B cell (primary cell): ENCODE measurements at regions not wholly inside any gene's neighbourhood (a gene's known extent, or its start where the extent isn't known, plus 50 kb on each side); places are given as distances from the start of the nearest gene placed in this dataset.

Experiments used
- ATAC-seq: fragments of 200-7000 bp; cut with Tn5 transposase; one replicate; pipeline ENCODE4 v1.10.0; 2021; ENCODE audit warnings: low read depth, mild to moderate bottlenecking, moderate number of reproducible peaks, moderate library complexity
- CTCF ChIA-PET: fragments of 350-600 bp; sonication (Branson Sonifier 250); formaldehyde crosslinking; loops from one replicate; lab custom pipeline; 2021; ENCODE audit warnings: antibody characterized with exemption, inconsistent platforms; lab: Charles Lee
- POLR2A ChIA-PET: fragments of 350-600 bp; sonication (Branson Sonifier 250); formaldehyde crosslinking; loops from one replicate; lab custom pipeline; 2021; ENCODE audit warnings: antibody characterized with exemption; lab: Charles Lee
- DNase-seq: peaks from one replicate; pipeline ENCODE4 v3.0.0; 2013
- H2AFZ ChIP-seq: 2 replicates; pipeline ENCODE4 v1.6.1; 2012; ENCODE audit warnings: mild to moderate bottlenecking, low read depth, low read length; ENCODE audit not compliant: insufficient read depth, poor library complexity, severe bottlenecking
- H3K27ac ChIP-seq, 2 donors: 1 replicate in 1 of 2; 2 replicates in 1 of 2; pipeline ENCODE4 v1.5.1; 2012 to 2013; ENCODE audit warnings: low read length in 2 of 2, mild to moderate bottlenecking in 2 of 2, moderate library complexity in 1 of 2
- H3K27me3 ChIP-seq, 4 experiments: fragments of 200-600 bp in 1 of 4; sonication (generic) in 1 of 4; replicated peaks in 1 of 4; 1 replicate in 2 of 4; 2 replicates in 2 of 4; pipeline versions ENCODE4 v1.6.1 to v1.7.0; 2013 to 2016; ENCODE audit warnings: low read length in 3 of 4, mild to moderate bottlenecking in 2 of 4, mixed read lengths in 1 of 4, moderate library complexity in 1 of 4; ENCODE audit not compliant: insufficient read depth in 4 of 4, control insufficient read depth in 3 of 4; ENCODE audit errors: control extremely low read depth in 1 of 4
- H3K36me3 ChIP-seq, 2 experiments: replicated peaks in 1 of 2; 1 replicate in 1 of 2; 2 replicates in 1 of 2; pipeline versions ENCODE4 v1.6.1 to v1.7.1; 2013; ENCODE audit warnings: low read length in 1 of 2; ENCODE audit not compliant: insufficient read depth in 2 of 2, control insufficient read depth in 1 of 2; ENCODE audit errors: control extremely low read depth in 1 of 2, extremely low read depth in 1 of 2
- H3K4me1 ChIP-seq, 2 donors: fragments of 200-600 bp in 1 of 2; sonication (generic) in 1 of 2; 1 replicate in 1 of 2; 2 replicates in 1 of 2; pipeline versions ENCODE4 v1.5.1 to v1.6.1; 2013 to 2017; ENCODE audit warnings: low read length in 2 of 2; ENCODE audit not compliant: control insufficient read depth in 2 of 2, insufficient read depth in 2 of 2
- H3K4me2 ChIP-seq: replicated peaks from 2 replicates; pipeline ENCODE3; 2012; ENCODE audit warnings: mild to moderate bottlenecking, low read depth, low read length; ENCODE audit not compliant: poor library complexity, severe bottlenecking
- H3K4me3 ChIP-seq, 5 experiments: fragments of 200-600 bp in 1 of 5; sonication (generic) in 1 of 5; 1 replicate in 3 of 5; 2 replicates in 2 of 5; pipeline versions ENCODE4 v1.5.1 to v1.7.0; 2011 to 2016; ENCODE audit warnings: low read length in 4 of 5, mild to moderate bottlenecking in 4 of 5, low read depth in 2 of 5, control low read depth in 1 of 5, moderate library complexity in 1 of 5; ENCODE audit not compliant: insufficient read depth in 1 of 5; ENCODE audit errors: control extremely low read depth in 1 of 5, extremely low read depth in 1 of 5
- H3K79me2 ChIP-seq: fragments of 200-600 bp; sonication (generic); one replicate; pipeline ENCODE4 v1.6.0; 2016; ENCODE audit warnings: low read length; ENCODE audit not compliant: control insufficient read depth, insufficient read depth
- H3K9ac ChIP-seq: fragments of 200-600 bp; sonication (generic); 2 replicates; pipeline ENCODE4 v1.6.1; 2017; ENCODE audit warnings: mild to moderate bottlenecking, low read length, moderate library complexity
- H3K9me3 ChIP-seq, 3 donors: one replicate each; pipeline versions ENCODE4 v1.6.1 to v1.7.1; 2013; ENCODE audit warnings: low read length in 2 of 3; ENCODE audit not compliant: control insufficient read depth in 2 of 3, insufficient read depth in 1 of 3; ENCODE audit errors: control extremely low read depth in 1 of 3
- H4K20me1 ChIP-seq: 2 replicates; pipeline ENCODE4 v1.6.0; 2012; ENCODE audit warnings: mild to moderate bottlenecking, low read length; ENCODE audit not compliant: insufficient read depth, control insufficient read depth, poor library complexity, severe bottlenecking
- H3K27ac Mint-ChIP-seq: one replicate; pipeline ENCODE4 v1.8.0; 2021; ENCODE audit warnings: mixed read lengths
- H3K27me3 Mint-ChIP-seq: one replicate; pipeline ENCODE4 v1.8.0; 2021; ENCODE audit warnings: mixed read lengths
- H3K4me1 Mint-ChIP-seq: one replicate; pipeline ENCODE4 v1.8.0; 2021; ENCODE audit warnings: mixed read lengths
- H3K4me3 Mint-ChIP-seq: one replicate; pipeline ENCODE4 v1.8.0; 2021; ENCODE audit warnings: mixed read lengths
- H3K9me3 Mint-ChIP-seq: one replicate; pipeline ENCODE4 v1.8.0; 2022; ENCODE audit warnings: mixed read lengths; ENCODE audit not compliant: insufficient read depth
- CTCF ChIP-seq: fragments of 200-600 bp; IDR thresholded peaks from one replicate; pipeline ENCODE4 v1.8.0; 2022; ENCODE audit warnings: antibody characterized with exemption, mild to moderate bottlenecking
- EZH2 ChIP-seq: IDR thresholded peaks from 2 replicates; pipeline ENCODE4 v1.6.1; 2012; ENCODE audit warnings: borderline replicate concordance, low read depth, mild to moderate bottlenecking, moderate library complexity, low read length; ENCODE audit not compliant: insufficient read depth, poor library complexity, severe bottlenecking
- WGBS: methylation state at CpG from one replicate; pipeline ENCODE4 v1.1.5; 2013; ENCODE audit warnings: missing lambda C conversion rate; ENCODE audit not compliant: insufficient coverage; 5-methylcytosine and 5-hydroxymethylcytosine counted together
- intact Hi-C: fragments of 100-400 bp; cut with micrococcal nuclease; formaldehyde crosslinking; loops from one replicate; pipeline ENCODE4 v1.10.0; 2022

- no peak for ATAC-seq
- CTCF ChIA-PET, result no interaction called here
- no peaks in the 10 kb centered on the region for H3K4me1 ChIP-seq
Measured at GRCh38 chr4:14831416-14831815, 170.9 kb upstream of the CPEB2 start.

GRCh38 chr4:14833053-14833452 lies 169.2 kb upstream of the CPEB2 start:
- Histone ChIP-seq H3K36me3 (no peaks in the 10 kb centered on the region), H3K4me3 (no peak overlapping the region), H4K20me1 (no peaks in the 10 kb centered on the region), H2AFZ (no peak overlapping the region), H3K79me2 (no peaks in the 10 kb centered on the region), H3K27me3 (no peaks in the 10 kb centered on the region), H3K4me1 (no peaks in the 10 kb centered on the region), H3K9ac (no peak overlapping the region), H3K4me2 (no peak overlapping the region), H3K9me3 (no peaks in the 10 kb centered on the region), H3K27ac (no peak overlapping the region)
- H3K27ac Mint-ChIP-seq, result no peak overlapping the region
- no peak for TF ChIP-seq EZH2
- no peak for TF ChIP-seq CTCF
- ATAC-seq (no peak), DNase-seq (no peak)
- H3K27me3 Mint-ChIP-seq, result no peaks in the 10 kb centered on the region
- ChIA-PET CTCF (no interaction called here), POLR2A (no interaction called here)
- no peak overlapping the region for H3K4me3 Mint-ChIP-seq
- no peaks in the 10 kb centered on the region for H3K4me1 Mint-ChIP-seq
- no CpG with 5 or more reads among the region's 5 CpGs for WGBS
- no peaks in the 10 kb centered on the region for H3K9me3 Mint-ChIP-seq
- intact Hi-C loops, result no loop called here

More at GRCh38 chr4:14831416-14831815, 170.9 kb upstream of the CPEB2 start:
- Mint-ChIP-seq H3K9me3 (no peaks in the 10 kb centered on the region), H3K4me1 (no peaks in the 10 kb centered on the region), H3K4me3 (no peak overlapping the region), H3K27me3 (no peaks in the 10 kb centered on the region), H3K27ac (no peak overlapping the region)
- no peak overlapping the region for H3K4me3 ChIP-seq
- no peaks in the 10 kb centered on the region for H3K27me3 ChIP-seq
- no peaks in the 10 kb centered on the region for H3K79me2 ChIP-seq
- DNase-seq, result no peak
- H3K4me2 ChIP-seq, result no peak overlapping the region
- H3K27ac ChIP-seq, result no peak overlapping the region
- H4K20me1 ChIP-seq, result no peaks in the 10 kb centered on the region
- no peak overlapping the region for H2AFZ ChIP-seq
- H3K9ac ChIP-seq, result no peak overlapping the region
- intact Hi-C loops, result no loop called here
- no CpG with 5 or more reads among the region's 1 CpG for WGBS
- no peak for TF ChIP-seq EZH2
- TF ChIP-seq CTCF, result no peak
- H3K36me3 ChIP-seq, result no peaks in the 10 kb centered on the region
- H3K9me3 ChIP-seq, result peaks cover 0 to 3% (median 0%) of the 10 kb centered on the region in 3 donors
- POLR2A ChIA-PET, result no interaction called here
